ENCODE measurements at regions not wholly inside any gene's neighbourhood (a gene's known extent, or its start where the extent isn't known, plus 50 kb on each side); places are given as distances from the start of the nearest gene placed in this dataset.

DNA sequence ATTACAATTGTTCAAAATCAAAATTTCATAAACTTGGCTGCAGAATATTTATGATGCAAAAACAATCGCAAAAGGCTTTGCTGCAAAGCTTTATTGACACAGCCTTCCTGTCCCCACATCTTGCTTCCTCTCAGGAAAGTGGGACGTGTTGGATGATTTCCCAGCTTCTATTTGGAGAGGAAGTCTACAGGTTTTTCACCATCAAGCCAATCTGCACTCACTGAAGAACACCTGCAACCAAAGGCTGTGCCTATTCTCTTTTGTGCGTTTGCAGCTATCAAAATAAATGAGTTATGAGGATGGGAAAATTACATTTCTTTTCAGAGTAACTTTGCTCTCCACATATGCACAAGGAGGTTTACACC lies 214.4 kb downstream of the PLK2 start (continued):
- TF ChIP-seq, protein P1, sequence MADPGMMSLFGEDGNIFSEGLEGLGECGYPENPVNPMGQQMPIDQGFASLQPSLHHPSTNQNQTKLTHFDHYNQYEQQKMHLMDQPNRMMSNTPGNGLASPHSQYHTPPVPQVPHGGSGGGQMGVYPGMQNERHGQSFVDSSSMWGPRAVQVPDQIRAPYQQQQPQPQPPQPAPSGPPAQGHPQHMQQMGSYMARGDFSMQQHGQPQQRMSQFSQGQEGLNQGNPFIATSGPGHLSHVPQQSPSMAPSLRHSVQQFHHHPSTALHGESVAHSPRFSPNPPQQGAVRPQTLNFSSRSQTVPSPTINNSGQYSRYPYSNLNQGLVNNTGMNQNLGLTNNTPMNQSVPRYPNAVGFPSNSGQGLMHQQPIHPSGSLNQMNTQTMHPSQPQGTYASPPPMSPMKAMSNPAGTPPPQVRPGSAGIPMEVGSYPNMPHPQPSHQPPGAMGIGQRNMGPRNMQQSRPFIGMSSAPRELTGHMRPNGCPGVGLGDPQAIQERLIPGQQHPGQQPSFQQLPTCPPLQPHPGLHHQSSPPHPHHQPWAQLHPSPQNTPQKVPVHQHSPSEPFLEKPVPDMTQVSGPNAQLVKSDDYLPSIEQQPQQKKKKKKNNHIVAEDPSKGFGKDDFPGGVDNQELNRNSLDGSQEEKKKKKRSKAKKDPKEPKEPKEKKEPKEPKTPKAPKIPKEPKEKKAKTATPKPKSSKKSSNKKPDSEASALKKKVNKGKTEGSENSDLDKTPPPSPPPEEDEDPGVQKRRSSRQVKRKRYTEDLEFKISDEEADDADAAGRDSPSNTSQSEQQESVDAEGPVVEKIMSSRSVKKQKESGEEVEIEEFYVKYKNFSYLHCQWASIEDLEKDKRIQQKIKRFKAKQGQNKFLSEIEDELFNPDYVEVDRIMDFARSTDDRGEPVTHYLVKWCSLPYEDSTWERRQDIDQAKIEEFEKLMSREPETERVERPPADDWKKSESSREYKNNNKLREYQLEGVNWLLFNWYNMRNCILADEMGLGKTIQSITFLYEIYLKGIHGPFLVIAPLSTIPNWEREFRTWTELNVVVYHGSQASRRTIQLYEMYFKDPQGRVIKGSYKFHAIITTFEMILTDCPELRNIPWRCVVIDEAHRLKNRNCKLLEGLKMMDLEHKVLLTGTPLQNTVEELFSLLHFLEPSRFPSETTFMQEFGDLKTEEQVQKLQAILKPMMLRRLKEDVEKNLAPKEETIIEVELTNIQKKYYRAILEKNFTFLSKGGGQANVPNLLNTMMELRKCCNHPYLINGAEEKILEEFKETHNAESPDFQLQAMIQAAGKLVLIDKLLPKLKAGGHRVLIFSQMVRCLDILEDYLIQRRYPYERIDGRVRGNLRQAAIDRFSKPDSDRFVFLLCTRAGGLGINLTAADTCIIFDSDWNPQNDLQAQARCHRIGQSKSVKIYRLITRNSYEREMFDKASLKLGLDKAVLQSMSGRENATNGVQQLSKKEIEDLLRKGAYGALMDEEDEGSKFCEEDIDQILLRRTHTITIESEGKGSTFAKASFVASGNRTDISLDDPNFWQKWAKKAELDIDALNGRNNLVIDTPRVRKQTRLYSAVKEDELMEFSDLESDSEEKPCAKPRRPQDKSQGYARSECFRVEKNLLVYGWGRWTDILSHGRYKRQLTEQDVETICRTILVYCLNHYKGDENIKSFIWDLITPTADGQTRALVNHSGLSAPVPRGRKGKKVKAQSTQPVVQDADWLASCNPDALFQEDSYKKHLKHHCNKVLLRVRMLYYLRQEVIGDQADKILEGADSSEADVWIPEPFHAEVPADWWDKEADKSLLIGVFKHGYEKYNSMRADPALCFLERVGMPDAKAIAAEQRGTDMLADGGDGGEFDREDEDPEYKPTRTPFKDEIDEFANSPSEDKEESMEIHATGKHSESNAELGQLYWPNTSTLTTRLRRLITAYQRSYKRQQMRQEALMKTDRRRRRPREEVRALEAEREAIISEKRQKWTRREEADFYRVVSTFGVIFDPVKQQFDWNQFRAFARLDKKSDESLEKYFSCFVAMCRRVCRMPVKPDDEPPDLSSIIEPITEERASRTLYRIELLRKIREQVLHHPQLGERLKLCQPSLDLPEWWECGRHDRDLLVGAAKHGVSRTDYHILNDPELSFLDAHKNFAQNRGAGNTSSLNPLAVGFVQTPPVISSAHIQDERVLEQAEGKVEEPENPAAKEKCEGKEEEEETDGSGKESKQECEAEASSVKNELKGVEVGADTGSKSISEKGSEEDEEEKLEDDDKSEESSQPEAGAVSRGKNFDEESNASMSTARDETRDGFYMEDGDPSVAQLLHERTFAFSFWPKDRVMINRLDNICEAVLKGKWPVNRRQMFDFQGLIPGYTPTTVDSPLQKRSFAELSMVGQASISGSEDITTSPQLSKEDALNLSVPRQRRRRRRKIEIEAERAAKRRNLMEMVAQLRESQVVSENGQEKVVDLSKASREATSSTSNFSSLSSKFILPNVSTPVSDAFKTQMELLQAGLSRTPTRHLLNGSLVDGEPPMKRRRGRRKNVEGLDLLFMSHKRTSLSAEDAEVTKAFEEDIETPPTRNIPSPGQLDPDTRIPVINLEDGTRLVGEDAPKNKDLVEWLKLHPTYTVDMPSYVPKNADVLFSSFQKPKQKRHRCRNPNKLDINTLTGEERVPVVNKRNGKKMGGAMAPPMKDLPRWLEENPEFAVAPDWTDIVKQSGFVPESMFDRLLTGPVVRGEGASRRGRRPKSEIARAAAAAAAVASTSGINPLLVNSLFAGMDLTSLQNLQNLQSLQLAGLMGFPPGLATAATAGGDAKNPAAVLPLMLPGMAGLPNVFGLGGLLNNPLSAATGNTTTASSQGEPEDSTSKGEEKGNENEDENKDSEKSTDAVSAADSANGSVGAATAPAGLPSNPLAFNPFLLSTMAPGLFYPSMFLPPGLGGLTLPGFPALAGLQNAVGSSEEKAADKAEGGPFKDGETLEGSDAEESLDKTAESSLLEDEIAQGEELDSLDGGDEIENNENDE (IDR thresholded peaks at IDR 0.05; ENCODE audit: insufficient replicate concordance, low read length) = no peak
- TF ChIP-seq SP2 (IDR thresholded peaks at IDR 0.05; ENCODE audit: low read length) (no peak), RAD21 (IDR thresholded peaks at IDR 0.05 in 1 of 2, conservative IDR thresholded peaks at IDR 0.05 in 1 of 2; ENCODE audit: low read depth in 2 of 2, low read length in 2 of 2) (no peak)
- TF ChIP-seq, protein P2, sequence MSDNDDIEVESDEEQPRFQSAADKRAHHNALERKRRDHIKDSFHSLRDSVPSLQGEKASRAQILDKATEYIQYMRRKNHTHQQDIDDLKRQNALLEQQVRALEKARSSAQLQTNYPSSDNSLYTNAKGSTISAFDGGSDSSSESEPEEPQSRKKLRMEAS (IDR thresholded peaks at IDR 0.05) = no peak

Data from H1 (cell line).